Activated naive CD8-positive, alpha-beta T cell treated with anti-CD3 and anti-CD28 coated beads, Interleukin-2, amount 50 U/mL, for 24 hours (primary cell): ENCODE measurements at regions not wholly inside any gene's neighbourhood (a gene's known extent, or its start where the extent isn't known, plus 50 kb on each side); places are given as distances from the start of the nearest gene placed in this dataset.

Source experiments
- ATAC-seq: fragments of 150-1000 bp; cut with Tn5 transposase; one replicate; pipeline ENCODE4 v1.10.0; 2021
- DNase-seq: peaks from one replicate; pipeline ENCODE4 v3.0.0; 2021
- H3K27ac Mint-ChIP-seq: one replicate; pipeline ENCODE4 v1.8.0; 2021; ENCODE audit warnings: mild to moderate bottlenecking, mixed read lengths
- H3K27me3 Mint-ChIP-seq: one replicate; pipeline ENCODE4 v1.8.0; 2021; ENCODE audit warnings: mixed read lengths
- H3K36me3 Mint-ChIP-seq: one replicate; pipeline ENCODE4 v1.8.0; 2021; ENCODE audit warnings: low read depth, mixed read lengths
- H3K4me1 Mint-ChIP-seq: one replicate; pipeline ENCODE4 v1.8.0; 2021; ENCODE audit warnings: mixed read lengths
- H3K4me3 Mint-ChIP-seq: one replicate; pipeline ENCODE4 v1.8.0; 2021; ENCODE audit warnings: mild to moderate bottlenecking, moderate library complexity, mixed read lengths
- H3K9me3 Mint-ChIP-seq: one replicate; pipeline ENCODE4 v1.8.0; 2021; ENCODE audit warnings: mixed read lengths

DNA sequence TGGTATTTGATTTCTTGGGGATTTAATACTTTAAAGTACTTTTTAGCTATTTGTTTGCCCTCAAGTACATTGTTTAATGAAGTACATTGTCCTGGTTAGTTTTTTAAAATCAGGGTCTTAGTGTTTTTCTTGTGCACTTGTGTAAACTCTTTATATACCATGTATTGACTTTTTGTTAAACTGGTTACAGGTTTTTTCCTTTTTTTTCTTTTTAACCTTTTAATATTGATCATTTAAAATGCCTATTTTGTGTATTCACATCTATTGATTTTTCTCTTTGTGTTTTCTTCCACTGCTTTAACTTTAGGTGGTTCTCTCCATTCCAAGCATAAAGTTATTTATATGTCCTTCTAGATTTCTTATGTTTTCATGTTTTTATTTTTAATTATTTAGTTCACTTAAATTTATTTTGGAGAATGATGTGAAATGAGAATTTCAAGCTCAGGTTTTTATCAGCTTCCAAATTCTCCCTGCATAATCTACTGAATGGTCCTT is 84.5 kb upstream of the MYCN start:
- no peak for DNase-seq
- Mint-ChIP-seq H3K4me1 (no peaks in the 10 kb centered on the region), H3K36me3 (no peaks in the 10 kb centered on the region), H3K4me3 (no peak overlapping the region), H3K9me3 (peaks cover 4% of the 10 kb centered on the region), H3K27me3 (peaks cover 8% of the 10 kb centered on the region), H3K27ac (no peak overlapping the region)
- no peak for ATAC-seq

- DNase-seq (no peak), ATAC-seq (no peak)
- Mint-ChIP-seq H3K9me3 (peaks cover 4% of the 10 kb centered on the region), H3K4me3 (no peak overlapping the region), H3K4me1 (no peaks in the 10 kb centered on the region), H3K27me3 (peaks cover 8% of the 10 kb centered on the region), H3K36me3 (no peaks in the 10 kb centered on the region), H3K27ac (no peak overlapping the region)
These were observed 84.0 kb upstream of the MYCN start for GRCh38 chr2:15856318-15856717.

- Mint-ChIP-seq H3K27ac (no peak overlapping the region), H3K27me3 (peaks cover 8% of the 10 kb centered on the region), H3K4me3 (no peak overlapping the region), H3K36me3 (no peaks in the 10 kb centered on the region), H3K9me3 (peaks cover 4% of the 10 kb centered on the region), H3K4me1 (no peaks in the 10 kb centered on the region)
- no peak for DNase-seq
- no peak for ATAC-seq
These were observed 81.9 kb upstream of the MYCN start for GRCh38 chr2:15858466-15858865.

DNA sequence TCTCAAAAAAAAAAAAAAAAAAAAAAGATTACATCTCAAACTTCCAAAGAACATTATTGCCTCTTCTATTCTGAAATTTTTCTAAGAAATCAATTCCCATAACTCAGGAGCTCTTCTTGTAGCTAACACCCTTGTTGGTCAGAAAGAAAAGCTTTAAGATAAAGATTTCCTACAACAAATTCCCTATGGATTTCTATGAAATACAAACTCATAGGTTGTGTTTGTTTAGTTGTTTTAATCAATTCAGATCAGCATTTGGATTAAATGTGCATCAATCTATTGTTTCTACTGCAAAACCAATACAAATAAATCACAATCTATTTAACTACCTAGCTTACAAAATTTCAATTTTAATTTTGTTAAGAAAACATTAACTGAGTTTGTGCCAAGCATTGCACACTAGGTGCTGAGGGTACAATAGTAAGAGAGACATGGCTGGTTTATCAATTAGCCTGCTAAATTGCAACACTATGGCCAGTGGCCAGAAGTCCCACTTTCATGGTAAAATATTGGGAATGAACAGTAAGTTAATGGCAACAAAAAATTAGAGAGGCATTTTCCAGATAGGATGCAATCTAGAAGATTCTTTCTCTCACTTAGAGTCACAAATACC is 80.2 kb upstream of the MYCN start:
- DNase-seq = no peak
- Mint-ChIP-seq H3K27me3 (peaks cover 4% of the 10 kb centered on the region), H3K36me3 (no peaks in the 10 kb centered on the region), H3K4me1 (no peaks in the 10 kb centered on the region), H3K4me3 (no peak overlapping the region), H3K9me3 (peaks cover 4% of the 10 kb centered on the region), H3K27ac (no peak overlapping the region)
- no peak for ATAC-seq

DNA sequence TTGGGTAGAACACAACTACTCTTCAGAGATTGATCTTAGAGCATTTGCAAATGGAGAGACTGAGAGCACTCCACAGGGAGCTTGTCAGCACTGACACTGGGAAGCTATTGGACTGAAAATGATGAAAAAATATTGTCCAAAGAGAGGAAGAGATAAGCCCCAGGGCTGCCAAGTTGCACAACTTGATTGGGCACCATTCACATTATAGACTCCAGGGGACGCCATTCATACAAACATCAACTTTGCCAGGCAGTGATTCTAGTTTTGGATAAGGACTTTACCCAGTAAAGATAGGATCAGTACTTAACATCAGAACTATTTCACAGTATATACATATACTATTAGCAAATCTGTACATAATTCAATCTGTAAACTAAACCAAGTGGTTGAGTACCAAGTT is 79.6 kb upstream of the MYCN start:
- peaks cover 6% of the 10 kb centered on the region for H3K27me3 Mint-ChIP-seq
- no peaks in the 10 kb centered on the region for H3K4me1 Mint-ChIP-seq
- H3K27ac Mint-ChIP-seq = no peak overlapping the region
- no peak overlapping the region for H3K4me3 Mint-ChIP-seq
- DNase-seq (no peak), ATAC-seq (no peak)
- H3K36me3 Mint-ChIP-seq = no peaks in the 10 kb centered on the region
- peaks cover 4% of the 10 kb centered on the region for H3K9me3 Mint-ChIP-seq

DNA sequence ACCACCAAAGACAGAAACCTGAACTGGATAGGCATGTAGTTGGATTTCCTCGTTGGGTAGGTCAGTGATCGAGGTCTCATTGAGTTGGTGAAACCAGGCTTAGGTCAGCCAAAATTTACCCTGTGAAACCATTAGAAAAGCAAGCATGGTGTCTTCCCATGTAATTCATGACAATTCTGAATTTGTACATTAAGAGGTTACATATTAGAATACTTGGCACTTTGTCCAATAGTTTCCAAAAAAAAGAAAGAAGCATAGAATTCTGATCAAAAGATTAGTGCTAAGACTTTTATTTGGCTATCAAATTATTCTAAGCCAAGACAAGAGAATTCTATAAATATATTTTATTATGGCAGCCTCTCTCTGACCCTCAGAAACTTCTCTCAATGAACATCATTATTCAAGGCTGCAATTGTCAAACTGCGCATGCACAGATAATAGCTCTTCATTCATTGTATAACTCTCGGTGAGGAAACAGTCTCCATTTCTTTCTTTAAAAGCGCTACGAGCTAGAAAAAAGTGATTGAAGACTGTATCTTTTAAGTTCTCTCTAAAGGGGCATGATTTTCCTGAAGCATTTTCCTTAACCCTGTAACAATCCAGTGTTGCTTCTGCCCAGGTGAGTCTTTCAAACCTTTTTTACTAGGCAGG is 79.1 kb upstream of the MYCN start:
- H3K4me1 Mint-ChIP-seq = no peaks in the 10 kb centered on the region
- no peak overlapping the region for H3K4me3 Mint-ChIP-seq
- no peak for DNase-seq
- no peak overlapping the region for H3K27ac Mint-ChIP-seq
- peaks cover 4% of the 10 kb centered on the region for H3K27me3 Mint-ChIP-seq
- peaks cover 2% of the 10 kb centered on the region for H3K9me3 Mint-ChIP-seq
- ATAC-seq = no peak
- H3K36me3 Mint-ChIP-seq = no peaks in the 10 kb centered on the region

DNA sequence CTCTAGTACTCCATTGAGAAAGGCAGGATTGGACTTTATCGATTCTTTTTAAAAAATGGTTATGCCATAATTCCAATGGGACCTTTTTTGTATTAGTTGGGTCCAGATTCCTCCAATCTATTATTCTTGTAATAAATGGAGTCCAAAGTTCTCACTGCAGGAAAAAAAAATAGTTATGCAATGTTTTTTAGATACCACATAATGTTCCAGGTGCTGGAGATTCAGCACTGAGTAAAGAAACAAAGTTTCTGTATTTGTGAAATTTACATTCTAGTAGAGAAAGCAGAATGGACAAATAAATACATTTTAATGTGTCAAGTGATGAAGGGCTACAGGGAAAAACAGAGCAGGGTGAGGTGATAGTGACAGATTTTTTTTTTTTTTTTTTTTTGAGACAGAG is 78.5 kb upstream of the MYCN start:
- DNase-seq = no peak
- peaks cover 2% of the 10 kb centered on the region for H3K27me3 Mint-ChIP-seq
- H3K27ac Mint-ChIP-seq = no peak overlapping the region
- no peak for ATAC-seq
- peaks cover 4% of the 10 kb centered on the region for H3K9me3 Mint-ChIP-seq
- no peaks in the 10 kb centered on the region for H3K4me1 Mint-ChIP-seq
- no peak overlapping the region for H3K4me3 Mint-ChIP-seq
- H3K36me3 Mint-ChIP-seq = no peaks in the 10 kb centered on the region

DNA sequence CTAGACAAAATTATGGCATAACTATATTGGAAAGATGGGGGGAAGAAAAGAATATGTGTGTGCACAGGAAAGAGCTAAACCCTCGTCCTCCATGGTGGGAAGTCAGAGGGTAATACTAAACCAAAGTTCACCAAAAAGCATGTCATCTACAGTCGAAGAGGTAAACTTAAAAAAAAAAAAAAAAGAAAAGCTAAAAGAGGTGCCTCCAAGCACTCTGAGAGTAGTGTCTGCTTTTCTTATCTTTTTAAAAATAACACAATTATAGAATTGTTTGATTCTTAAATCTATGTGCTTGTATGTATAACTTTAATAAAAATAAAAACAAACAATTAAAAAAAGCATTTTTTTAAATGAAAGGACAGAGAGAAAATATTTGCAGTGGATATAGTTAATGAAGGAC is 77.3 kb upstream of the MYCN start:
- no peaks in the 10 kb centered on the region for H3K4me1 Mint-ChIP-seq
- H3K36me3 Mint-ChIP-seq = no peaks in the 10 kb centered on the region
- H3K4me3 Mint-ChIP-seq = no peak overlapping the region
- peaks cover 4% of the 10 kb centered on the region for H3K9me3 Mint-ChIP-seq
- H3K27ac Mint-ChIP-seq = no peak overlapping the region
- DNase-seq = no peak
- no peak for ATAC-seq
- peaks cover 2% of the 10 kb centered on the region for H3K27me3 Mint-ChIP-seq

GRCh38 chr2:15863494-15864175 is 76.7 kb upstream of the MYCN start:
- H3K4me1 Mint-ChIP-seq = no peaks in the 10 kb centered on the region
- H3K4me3 Mint-ChIP-seq = no peak overlapping the region
- no peak for DNase-seq
- H3K36me3 Mint-ChIP-seq = no peaks in the 10 kb centered on the region
- peaks cover 2% of the 10 kb centered on the region for H3K27me3 Mint-ChIP-seq
- no peak overlapping the region for H3K27ac Mint-ChIP-seq
- no peak for ATAC-seq
- H3K9me3 Mint-ChIP-seq = peaks cover 4% of the 10 kb centered on the region

DNA sequence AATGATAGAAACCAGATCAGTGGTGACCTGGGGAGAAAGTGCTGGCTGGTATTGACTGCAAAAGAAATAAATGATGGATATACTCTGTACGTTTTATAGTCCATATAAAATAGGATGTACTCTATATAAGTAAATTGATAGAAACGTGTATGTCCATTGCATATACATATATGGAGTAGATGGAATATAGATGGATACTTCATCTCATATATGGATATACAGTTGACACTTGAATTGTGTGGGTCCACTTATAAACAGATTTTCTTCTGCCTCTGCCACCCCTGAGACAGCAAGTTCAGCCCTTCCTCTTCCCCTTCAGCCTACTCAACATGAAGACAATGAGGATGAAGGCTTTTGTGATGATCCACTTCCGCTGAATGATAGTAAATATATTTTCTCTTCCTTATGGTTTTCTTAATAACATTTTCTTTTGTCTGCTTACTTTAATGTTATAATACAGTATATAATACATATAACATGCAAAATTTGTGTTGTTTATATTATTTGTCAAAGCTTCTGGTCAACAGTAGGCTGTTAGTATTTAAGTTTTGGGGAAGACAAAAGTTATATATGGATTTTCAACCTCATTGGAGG is 76.1 kb upstream of the MYCN start:
- DNase-seq (no peak), ATAC-seq (no peak)
- Mint-ChIP-seq H3K9me3 (peaks cover 4% of the 10 kb centered on the region), H3K4me1 (no peaks in the 10 kb centered on the region), H3K27me3 (peaks cover 4% of the 10 kb centered on the region), H3K27ac (no peak overlapping the region), H3K4me3 (no peak overlapping the region), H3K36me3 (no peaks in the 10 kb centered on the region)

GRCh38 chr2:15865923-15866322 is 74.4 kb upstream of the MYCN start:
- H3K4me3 Mint-ChIP-seq = no peak overlapping the region
- H3K4me1 Mint-ChIP-seq = no peaks in the 10 kb centered on the region
- no peak for ATAC-seq
- H3K27me3 Mint-ChIP-seq = peaks cover 4% of the 10 kb centered on the region
- no peaks in the 10 kb centered on the region for H3K36me3 Mint-ChIP-seq
- peaks cover 5% of the 10 kb centered on the region for H3K9me3 Mint-ChIP-seq
- H3K27ac Mint-ChIP-seq = no peak overlapping the region
- DNase-seq = no peak

- Mint-ChIP-seq H3K36me3 (no peaks in the 10 kb centered on the region), H3K27ac (no peak overlapping the region), H3K27me3 (peaks cover 4% of the 10 kb centered on the region), H3K9me3 (peaks cover 13% of the 10 kb centered on the region), H3K4me3 (no peak overlapping the region), H3K4me1 (no peaks in the 10 kb centered on the region)
- ATAC-seq (no peak), DNase-seq (no peak)
These were observed 73.7 kb upstream of the MYCN start for GRCh38 chr2:15866563-15867193.

DNA sequence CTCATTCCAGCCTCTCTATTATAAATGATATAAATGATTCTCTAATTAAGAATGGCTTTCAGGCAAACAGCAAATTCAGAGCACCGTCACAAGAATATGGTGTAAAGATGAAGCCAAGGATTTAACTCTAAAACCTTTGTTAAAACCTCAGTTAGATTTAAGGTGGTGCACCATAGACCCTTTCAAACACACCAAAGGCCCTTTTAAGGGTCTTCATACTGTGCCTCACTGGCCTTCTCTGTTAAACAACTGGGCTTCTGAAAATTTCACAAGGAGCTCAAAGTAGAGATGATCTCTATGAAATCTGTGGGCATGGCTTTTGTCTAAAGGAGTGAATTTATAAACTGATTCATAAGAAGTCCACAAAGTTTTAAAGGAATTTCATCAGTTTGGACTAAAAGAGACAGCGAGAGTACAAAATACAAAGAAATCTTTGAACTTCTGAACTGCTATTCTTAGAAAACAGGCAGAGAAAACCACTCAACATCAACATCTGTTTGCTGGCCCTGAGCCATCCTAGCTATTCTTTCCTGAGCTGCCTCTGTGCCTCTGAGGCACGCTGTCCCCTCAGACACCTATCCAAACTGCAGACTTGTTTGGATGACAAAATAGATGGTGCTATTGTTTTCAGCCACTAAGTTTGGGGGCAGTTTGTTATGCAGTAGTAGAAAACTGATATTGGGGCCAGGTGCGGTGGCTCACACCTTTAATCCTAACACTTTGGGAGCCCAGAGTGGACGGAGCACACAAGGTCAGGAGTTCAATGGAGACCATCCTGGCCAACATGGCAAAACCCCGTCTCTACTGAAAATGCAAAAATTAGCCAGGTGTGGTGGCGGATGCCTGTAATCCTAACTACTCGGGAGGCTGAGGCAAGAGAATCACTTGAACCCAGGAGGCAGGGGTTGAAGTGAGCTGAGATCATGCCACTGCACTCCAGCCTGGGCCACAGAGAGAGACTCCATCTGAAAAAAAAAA is 72.9 kb upstream of the MYCN start:
- ATAC-seq (no peak), DNase-seq (no peak)
- no peaks in the 10 kb centered on the region for H3K4me1 Mint-ChIP-seq
- H3K27me3 Mint-ChIP-seq = peaks cover 4% of the 10 kb centered on the region
- no peak overlapping the region for H3K27ac Mint-ChIP-seq
- no peaks in the 10 kb centered on the region for H3K36me3 Mint-ChIP-seq
- H3K9me3 Mint-ChIP-seq = peaks cover 13% of the 10 kb centered on the region
- no peak overlapping the region for H3K4me3 Mint-ChIP-seq

- H3K4me1 Mint-ChIP-seq = no peaks in the 10 kb centered on the region
- H3K36me3 Mint-ChIP-seq = no peaks in the 10 kb centered on the region
- no peak overlapping the region for H3K27ac Mint-ChIP-seq
- ATAC-seq (no peak), DNase-seq (no peak)
- no peak overlapping the region for H3K4me3 Mint-ChIP-seq
- H3K9me3 Mint-ChIP-seq = peaks cover 13% of the 10 kb centered on the region
- peaks cover 4% of the 10 kb centered on the region for H3K27me3 Mint-ChIP-seq
These were observed 72.2 kb upstream of the MYCN start for GRCh38 chr2:15868186-15868585.
